NCI-H526 (cell line): ENCODE measurements at regions not wholly inside any gene's neighbourhood (a gene's known extent, or its start where the extent isn't known, plus 50 kb on each side); places are given as distances from the start of the nearest gene placed in this dataset.
A peak's percentile ranks its signal among the peaks of the same experiment; 100 is the strongest.

Experiments
- DNase-seq, 2 experiments: peaks; one replicate each; lab custom pipeline; 2025; lab: John Stamatoyannopoulos, UW

DNA sequence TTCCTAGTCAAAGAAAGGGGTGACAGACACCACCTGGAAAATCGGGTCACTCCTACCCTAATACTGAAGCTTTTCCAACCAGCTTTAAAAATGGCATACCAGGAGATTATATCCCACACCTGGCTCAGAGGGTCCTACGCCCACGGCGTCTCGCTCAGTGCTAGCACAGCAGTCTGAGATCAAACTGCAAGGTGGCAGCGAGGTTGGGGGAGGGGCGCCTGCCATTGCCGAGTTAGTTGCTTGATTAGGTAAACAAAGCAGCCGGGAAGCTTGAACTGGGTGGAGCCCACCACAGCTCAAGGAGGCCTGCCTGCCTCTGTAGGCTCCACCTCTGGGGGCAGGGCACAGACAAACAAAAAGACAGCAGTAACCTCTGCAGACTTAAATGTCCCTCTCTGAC lies 127.1 kb downstream of the NXPE2 start:
- DNase-seq: peak in 1 of 2 experiments; percentile 66

DNA sequence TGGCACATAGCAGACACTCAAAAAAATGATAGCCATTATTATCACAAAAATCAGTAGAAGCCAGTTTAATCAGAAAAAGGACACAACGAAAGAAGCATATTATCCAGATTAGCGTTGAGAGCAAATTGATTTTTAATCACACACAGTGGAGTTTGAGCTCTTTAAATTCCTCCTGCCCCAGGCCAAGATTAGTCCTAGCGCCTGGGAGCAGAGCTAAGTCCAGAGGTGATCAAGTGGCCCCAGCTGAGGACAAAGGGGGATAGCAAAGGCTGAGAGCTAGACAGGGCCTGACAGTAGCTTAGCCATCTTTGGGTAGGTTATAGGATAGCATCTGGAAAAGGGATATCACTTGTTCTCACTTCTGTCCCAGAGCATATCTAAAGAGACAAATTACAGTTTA lies 133.6 kb downstream of the NXPE2 start:
- DNase-seq: no peak

GRCh38 chr11:114812733-114813132 lies 134.4 kb downstream of the NXPE2 start:
- no peak for DNase-seq

DNA sequence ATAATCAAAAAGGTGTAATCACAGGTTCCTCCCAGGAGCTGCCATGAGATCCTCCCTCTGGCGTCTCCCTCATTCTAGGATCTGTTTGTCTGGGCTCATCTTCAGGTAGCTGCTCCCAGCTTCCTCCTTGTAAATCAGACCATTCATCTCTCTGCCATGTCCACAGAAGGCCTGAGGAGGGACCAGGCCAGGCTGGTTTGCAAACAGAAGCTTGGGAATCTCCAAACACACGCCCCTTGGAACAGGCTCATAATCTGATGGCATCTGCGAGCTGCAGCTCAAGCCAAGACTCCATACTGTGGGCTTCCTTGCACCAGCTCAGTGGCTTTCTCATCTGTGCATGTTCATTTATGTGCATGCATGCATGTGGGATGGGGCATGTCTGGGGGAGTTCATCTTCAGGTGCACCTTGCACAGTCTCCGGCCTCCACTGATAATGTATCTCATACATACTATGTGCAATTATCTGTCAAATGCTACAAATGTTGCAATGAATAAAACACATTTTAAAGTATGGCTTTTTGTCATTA lies 134.9 kb downstream of the NXPE2 start:
- no peak for DNase-seq

DNA sequence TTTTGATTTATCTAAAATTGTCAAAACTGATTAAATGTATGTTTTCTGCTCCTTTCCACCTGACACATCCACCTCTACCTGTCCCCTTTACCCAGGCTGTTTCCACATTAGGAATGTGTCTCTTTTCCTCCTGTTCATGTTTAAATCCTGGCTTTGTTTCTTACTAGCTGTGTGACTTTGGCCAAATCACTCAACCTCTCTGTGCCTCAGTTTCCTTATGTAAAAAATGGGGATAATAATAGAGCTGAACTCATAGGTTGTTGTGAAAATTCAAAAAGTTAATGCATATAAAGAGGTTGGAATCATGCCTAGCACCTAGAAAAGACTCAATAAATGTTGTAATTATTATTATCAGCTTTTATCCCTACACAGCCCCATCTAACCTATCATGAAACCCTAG lies 136.8 kb downstream of the NXPE2 start:
- DNase-seq: no peak

DNA sequence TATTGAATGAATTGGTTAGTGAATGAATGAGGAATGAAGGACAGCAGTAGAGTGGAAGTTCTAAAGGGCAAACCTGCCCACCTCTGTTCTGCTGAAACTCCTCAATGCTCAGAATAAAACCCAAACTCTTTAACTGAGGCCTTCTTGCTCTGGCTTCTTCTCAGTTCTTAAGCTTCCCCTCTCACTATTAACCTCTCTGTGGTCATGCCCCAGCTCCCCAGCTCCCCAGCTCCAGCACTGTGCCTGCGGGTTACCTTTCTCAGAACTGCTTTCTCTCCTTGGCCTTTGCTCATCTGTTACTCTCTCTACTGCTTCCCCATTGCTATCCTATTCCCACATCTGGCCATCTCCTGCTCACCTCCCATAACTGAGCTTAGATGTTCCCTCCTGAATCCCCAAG lies 137.4 kb downstream of the NXPE2 start:
- DNase-seq: no peak

- DNase-seq: no peak
Observed at GRCh38 chr11:114816791-114817190, 138.5 kb downstream of the NXPE2 start.

DNA sequence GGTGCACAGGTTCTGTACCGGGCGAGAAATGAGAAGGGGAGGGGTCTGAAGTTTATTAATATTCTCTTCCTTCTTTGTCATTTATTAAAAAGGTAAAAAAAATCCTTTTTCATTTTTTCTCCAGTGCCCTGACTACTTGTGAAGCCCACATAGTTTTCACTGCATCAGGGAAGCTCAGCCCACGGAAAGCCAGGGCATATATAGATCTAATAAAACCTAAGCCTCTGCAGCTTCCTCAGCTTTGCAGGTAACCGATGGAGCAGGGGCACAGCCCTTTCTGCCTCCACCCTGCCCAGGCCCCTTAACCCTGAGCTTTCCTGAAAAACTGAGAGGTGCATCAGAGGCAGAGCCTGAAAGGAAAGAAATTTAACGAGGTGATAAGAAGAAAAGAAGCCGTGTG lies 140.1 kb downstream of the NXPE2 start:
- no peak for DNase-seq

GRCh38 chr11:114819028-114819427 lies 140.7 kb downstream of the NXPE2 start:
- no peak for DNase-seq

GRCh38 chr11:114820621-114821020 lies 142.3 kb downstream of the NXPE2 start:
- no peak for DNase-seq

GRCh38 chr11:114821621-114822412 lies 143.5 kb downstream of the NXPE2 start:
- peak in 1 of 2 experiments; percentile 35 for DNase-seq

DNA sequence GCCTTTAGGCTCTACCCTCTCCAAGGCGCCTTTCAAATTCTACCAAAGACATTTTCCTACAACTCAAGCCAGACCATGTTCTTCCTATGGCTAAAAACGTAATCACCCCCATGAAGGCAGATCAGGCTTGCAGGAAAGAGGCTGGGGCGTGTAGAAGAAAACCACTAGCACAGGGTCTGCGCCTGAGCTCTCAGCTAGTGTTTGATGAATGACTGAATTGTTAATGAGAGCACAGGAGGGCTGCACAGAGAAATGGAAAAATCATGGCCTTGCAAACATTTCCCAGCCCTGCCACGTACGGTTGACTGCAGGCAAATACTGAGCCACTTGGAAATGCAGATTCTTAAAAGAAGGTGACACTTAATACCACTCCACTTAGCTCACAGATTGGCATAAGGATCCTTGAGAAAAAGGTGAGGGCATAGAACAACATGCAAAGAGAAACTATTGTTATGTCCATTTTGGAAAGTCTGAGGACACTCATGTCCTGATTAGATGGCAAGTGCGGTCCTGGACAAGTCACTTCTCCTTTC lies 148.6 kb downstream of the NXPE2 start:
- DNase-seq: no peak

DNA sequence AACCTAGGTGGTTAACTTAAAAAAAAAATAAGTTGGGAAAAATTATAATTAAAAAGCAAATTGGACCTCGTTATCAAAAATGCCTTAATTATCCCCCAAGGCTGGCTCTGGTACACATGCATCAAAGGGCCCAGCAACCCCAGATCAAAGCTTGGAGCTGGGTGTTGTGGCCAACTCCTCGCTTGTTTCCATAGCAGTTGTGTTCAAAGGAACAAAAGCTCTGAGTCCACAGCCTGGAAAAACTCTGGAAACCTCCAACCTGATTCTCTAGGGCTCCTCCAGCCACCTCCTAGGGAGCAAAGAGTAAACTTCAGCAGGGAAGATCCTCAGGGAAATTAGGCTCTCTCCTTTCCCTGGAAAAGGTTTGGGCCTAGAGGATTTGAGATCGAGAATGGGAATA lies 149.4 kb downstream of the NXPE2 start:
- no peak for DNase-seq

GRCh38 chr11:114832532-114833125 lies 154.3 kb downstream of the NXPE2 start:
- peak; percentile 18 to 46 for DNase-seq

GRCh38 chr11:114836161-114836560 lies 157.8 kb downstream of the NXPE2 start:
- no peak for DNase-seq

DNA sequence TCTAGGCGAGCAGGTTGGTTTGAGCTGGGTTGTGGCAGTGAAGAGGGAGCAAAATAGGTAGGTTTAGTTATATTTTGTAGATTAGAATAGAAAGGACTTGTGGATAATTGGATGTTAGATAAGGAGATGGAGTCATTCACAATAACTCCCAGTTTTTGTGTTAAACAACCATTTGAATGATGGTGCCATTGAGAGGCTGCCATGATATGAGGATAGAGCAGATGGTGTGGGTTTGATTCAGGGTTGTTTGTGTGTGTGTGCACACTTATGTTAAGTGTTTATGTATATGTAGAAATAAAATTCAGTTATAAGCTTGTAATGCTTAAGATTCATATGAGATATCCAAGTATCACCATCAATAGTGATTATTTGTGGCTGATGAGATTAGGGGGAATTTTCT lies 166.6 kb downstream of the NXPE2 start:
- no peak for DNase-seq

GRCh38 chr11:114845766-114846415 lies 167.6 kb downstream of the NXPE2 start:
- DNase-seq: peak; percentile 14 to 35

DNA sequence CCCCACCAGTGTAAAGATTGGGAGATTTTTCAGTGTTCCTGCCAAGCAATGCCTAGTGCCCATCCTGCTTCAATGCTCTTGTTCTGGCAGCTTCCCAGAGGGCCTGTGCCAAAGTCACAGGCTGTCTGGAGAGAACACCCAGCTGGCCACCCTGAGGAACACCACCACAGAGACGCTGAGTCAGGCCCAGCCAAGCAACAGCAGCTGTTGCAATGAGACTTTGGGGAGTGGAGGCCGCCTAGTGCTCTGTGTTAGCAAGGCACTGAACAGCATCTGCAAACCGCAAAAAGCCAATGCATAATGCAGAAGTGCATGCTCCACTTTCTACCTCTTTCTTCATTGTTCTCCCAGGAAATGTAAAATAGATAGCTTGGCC lies 168.1 kb downstream of the NXPE2 start:
- peak; percentile 14 to 35 for DNase-seq

GRCh38 chr11:114847306-114847975 lies 169.1 kb downstream of the NXPE2 start:
- DNase-seq: no peak

- no peak for DNase-seq
Observed at GRCh38 chr11:114848027-114848426, 169.7 kb downstream of the NXPE2 start.

DNA sequence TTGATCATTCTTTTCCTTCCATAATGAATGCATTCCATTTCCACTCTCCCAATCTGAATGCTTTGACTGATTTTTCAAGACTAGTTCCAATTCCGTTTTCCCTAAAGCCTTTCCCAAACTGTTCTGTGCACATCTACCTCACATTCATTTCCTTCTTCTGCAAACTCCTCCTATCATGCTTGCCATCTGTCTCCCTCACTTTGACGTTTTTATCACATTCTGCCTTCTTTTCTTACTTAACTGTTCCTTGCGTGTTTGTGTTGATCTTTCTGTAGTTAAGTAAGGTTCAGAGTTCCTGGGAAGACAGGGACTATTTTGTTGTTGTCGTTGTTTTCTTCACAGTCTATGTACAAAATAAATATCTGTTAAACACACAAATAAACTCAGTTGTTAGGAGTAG lies 179.0 kb downstream of the NXPE2 start:
- DNase-seq: no peak

DNA sequence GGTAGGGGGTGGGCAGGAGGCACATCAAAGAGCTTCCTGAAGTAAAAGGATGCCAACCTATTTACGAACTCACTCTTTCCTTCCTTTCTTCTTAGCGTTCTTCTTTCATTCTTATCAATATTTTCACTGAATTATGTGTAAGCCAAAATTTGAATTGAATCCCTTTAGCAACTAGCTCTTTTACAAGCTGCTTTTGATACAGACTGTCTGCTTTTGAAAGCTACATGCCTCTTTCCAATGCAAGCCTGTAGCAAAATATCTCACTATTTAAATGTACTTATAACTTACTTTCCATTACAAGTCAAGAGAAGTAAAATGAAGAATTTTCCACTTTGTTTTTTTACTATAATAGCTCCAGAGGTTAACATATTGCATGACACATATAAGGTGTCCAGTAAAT lies 186.6 kb downstream of the NXPE2 start:
- no peak for DNase-seq
